ENCODE measurements at regions not wholly inside any gene's neighbourhood (a gene's known extent, or its start where the extent isn't known, plus 50 kb on each side); places are given as distances from the start of the nearest gene placed in this dataset.

DNA sequence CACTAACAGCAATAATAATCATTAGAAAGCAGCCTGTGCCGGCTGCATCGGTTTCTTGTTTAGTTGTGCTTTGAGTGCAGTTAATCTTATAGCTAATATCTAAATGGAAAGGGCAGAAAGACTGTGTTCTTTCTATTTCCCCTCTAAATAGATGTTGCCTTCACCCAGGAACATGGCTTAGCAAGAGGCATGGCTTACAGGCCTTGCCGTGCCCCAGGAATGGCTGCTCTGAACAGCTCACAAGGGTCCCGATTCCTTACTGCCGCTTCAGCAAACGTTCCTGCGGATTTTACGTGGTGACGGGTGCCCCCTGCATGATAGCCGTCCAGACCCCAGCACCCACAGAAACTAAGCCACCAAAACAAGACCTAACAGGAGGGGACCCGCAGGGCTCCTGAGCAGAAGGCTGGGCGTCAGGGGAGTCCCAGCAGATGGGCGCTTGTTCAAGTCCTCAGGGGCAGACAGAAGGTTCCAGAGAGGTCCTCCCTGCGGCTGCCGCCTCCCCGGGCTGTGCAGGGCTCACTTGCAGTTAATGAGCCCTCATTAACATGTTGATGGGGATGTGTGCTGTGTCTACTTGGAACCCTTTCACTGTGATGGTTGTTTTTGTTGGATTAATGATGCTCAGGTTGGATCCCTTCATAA is 52.5 kb upstream of the ENPP7 start:
- no peak for TF ChIP-seq CTCF (conservative IDR thresholded peaks at IDR 0.05)
- Histone ChIP-seq H3K27ac (ENCODE audit: insufficient read length, low read depth, low read length) (no peak overlapping the region), H4K8ac (replicated peaks; ENCODE audit: insufficient read length, low read depth, low read length) (no peak overlapping the region), H3K27me3 (ENCODE audit: insufficient read depth, low read length) (no peaks in the 10 kb centered on the region), H3K4me2 (ENCODE audit: insufficient read depth, insufficient read length, low read length) (no peak overlapping the region), H3K9ac (ENCODE audit: extremely low read depth, insufficient read length, low read length) (no peak overlapping the region), H3K79me1 (ENCODE audit: insufficient read depth, low read depth, low read length, poor library complexity, severe bottlenecking) (no peaks in the 10 kb centered on the region), H4K5ac (ENCODE audit: insufficient read length, low read depth, low read length) (no peak overlapping the region), H2AK5ac (ENCODE audit: insufficient read length, low read length) (no peak overlapping the region), H3K56ac (ENCODE audit: insufficient read length, low read depth, low read length) (no peak overlapping the region), H4K20me1 (ENCODE audit: control insufficient read depth, insufficient read depth, insufficient read length) (no peaks in the 10 kb centered on the region), H3K18ac (ENCODE audit: insufficient read length, low read depth, low read length) (no peak overlapping the region), H3K79me2 (ENCODE audit: insufficient read depth, low read length) (no peaks in the 10 kb centered on the region), H3K4ac (ENCODE audit: low read depth, low read length) (no peak overlapping the region), H2BK15ac (ENCODE audit: low read depth, low read length) (no peak overlapping the region), H4K91ac (ENCODE audit: insufficient read length, low read depth, low read length) (no peak overlapping the region), H3T11ph (ENCODE audit: low read length) (no peak overlapping the region), H2AFZ (ENCODE audit: low read length) (no peak overlapping the region), H2BK12ac (ENCODE audit: insufficient read length, low read depth, low read length) (no peak overlapping the region), H2BK20ac (ENCODE audit: low read depth, low read length, poor library complexity, severe bottlenecking) (no peak overlapping the region), H2BK120ac (ENCODE audit: low read depth, low read length, poor library complexity, severe bottlenecking) (no peak overlapping the region), H2BK5ac (ENCODE audit: insufficient read length, low read length) (no peak overlapping the region), H3K23ac (ENCODE audit: insufficient read length, low read depth, low read length) (no peak overlapping the region), H3K14ac (ENCODE audit: insufficient read depth, low read length) (no peak overlapping the region), H3K9me3 (ENCODE audit: control insufficient read depth, low read depth, low read length) (no peaks in the 10 kb centered on the region), H3K4me1 (ENCODE audit: insufficient read depth, low read length) (no peaks in the 10 kb centered on the region), H3K23me2 (ENCODE audit: insufficient read length, low read depth, low read length, poor library complexity, severe bottlenecking) (no peaks in the 10 kb centered on the region)
- peaks cover 6 to 14% of the 10 kb centered on the region in 2 experiments for H3K4me1 Mint-ChIP-seq
- no peak for DNase-seq
- peaks cover 3 to 6% (median 5%) of the 10 kb centered on the region in 3 experiments for H3K36me3 Mint-ChIP-seq (ENCODE audit: insufficient read depth in 1 of 3, low read depth in 3 of 3)
- H3K9me3 Mint-ChIP-seq: peaks cover 6 to 8% of the 10 kb centered on the region in 2 experiments
- H3K27ac Mint-ChIP-seq: no peak overlapping the region
- no CpG with 5 or more reads among the region's 16 CpGs for WGBS (ENCODE audit: extremely low coverage, insufficient read length, low lambda C conversion rate)
- H3K4me3 Mint-ChIP-seq: no peak overlapping the region
- H3K27me3 Mint-ChIP-seq (ENCODE audit: low read depth): peaks cover 30% of the 10 kb centered on the region
